ENCODE measurements at regions not wholly inside any gene's neighbourhood (a gene's known extent, or its start where the extent isn't known, plus 50 kb on each side); places are given as distances from the start of the nearest gene placed in this dataset.

DNA sequence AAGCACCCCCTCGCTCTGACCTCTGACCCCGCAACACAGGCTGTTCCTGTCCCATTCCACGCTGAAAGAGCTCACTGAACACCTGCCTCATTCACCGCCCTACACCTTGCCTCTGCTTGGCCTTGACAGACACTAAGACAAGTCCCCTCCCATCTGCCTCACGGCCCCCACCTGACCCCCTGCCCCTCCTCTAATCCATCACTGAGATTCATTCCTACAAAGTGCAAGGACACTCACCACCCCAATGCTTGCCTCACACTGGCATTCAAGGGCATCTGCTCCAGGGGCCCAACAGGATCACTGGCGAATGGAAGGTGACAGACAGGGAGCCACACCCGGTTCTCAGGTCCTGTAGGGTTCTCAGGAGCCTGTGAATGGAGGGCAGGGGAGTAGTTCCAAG, 68.1 kb upstream of the NANOS1 start:
- TF ChIP-seq, protein P1, sequence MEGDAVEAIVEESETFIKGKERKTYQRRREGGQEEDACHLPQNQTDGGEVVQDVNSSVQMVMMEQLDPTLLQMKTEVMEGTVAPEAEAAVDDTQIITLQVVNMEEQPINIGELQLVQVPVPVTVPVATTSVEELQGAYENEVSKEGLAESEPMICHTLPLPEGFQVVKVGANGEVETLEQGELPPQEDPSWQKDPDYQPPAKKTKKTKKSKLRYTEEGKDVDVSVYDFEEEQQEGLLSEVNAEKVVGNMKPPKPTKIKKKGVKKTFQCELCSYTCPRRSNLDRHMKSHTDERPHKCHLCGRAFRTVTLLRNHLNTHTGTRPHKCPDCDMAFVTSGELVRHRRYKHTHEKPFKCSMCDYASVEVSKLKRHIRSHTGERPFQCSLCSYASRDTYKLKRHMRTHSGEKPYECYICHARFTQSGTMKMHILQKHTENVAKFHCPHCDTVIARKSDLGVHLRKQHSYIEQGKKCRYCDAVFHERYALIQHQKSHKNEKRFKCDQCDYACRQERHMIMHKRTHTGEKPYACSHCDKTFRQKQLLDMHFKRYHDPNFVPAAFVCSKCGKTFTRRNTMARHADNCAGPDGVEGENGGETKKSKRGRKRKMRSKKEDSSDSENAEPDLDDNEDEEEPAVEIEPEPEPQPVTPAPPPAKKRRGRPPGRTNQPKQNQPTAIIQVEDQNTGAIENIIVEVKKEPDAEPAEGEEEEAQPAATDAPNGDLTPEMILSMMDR (IDR thresholded peaks at IDR 0.05; ENCODE audit: low read depth, low read length, missing input control), result no peak
- TF ChIP-seq, protein P2, sequence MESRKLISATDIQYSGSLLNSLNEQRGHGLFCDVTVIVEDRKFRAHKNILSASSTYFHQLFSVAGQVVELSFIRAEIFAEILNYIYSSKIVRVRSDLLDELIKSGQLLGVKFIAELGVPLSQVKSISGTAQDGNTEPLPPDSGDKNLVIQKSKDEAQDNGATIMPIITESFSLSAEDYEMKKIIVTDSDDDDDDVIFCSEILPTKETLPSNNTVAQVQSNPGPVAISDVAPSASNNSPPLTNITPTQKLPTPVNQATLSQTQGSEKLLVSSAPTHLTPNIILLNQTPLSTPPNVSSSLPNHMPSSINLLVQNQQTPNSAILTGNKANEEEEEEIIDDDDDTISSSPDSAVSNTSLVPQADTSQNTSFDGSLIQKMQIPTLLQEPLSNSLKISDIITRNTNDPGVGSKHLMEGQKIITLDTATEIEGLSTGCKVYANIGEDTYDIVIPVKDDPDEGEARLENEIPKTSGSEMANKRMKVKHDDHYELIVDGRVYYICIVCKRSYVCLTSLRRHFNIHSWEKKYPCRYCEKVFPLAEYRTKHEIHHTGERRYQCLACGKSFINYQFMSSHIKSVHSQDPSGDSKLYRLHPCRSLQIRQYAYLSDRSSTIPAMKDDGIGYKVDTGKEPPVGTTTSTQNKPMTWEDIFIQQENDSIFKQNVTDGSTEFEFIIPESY (IDR thresholded peaks at IDR 0.05), result no peak
- no peak for TF ChIP-seq SP1 (IDR thresholded peaks at IDR 0.05)
- no peak for TF ChIP-seq TAF1 (conservative IDR thresholded peaks at IDR 0.05)
- TF ChIP-seq HNF4A (conservative IDR thresholded peaks at IDR 0.05), result no peak
- no peak for TF ChIP-seq HNF4G (IDR thresholded peaks at IDR 0.05)
- TF ChIP-seq, protein P3, sequence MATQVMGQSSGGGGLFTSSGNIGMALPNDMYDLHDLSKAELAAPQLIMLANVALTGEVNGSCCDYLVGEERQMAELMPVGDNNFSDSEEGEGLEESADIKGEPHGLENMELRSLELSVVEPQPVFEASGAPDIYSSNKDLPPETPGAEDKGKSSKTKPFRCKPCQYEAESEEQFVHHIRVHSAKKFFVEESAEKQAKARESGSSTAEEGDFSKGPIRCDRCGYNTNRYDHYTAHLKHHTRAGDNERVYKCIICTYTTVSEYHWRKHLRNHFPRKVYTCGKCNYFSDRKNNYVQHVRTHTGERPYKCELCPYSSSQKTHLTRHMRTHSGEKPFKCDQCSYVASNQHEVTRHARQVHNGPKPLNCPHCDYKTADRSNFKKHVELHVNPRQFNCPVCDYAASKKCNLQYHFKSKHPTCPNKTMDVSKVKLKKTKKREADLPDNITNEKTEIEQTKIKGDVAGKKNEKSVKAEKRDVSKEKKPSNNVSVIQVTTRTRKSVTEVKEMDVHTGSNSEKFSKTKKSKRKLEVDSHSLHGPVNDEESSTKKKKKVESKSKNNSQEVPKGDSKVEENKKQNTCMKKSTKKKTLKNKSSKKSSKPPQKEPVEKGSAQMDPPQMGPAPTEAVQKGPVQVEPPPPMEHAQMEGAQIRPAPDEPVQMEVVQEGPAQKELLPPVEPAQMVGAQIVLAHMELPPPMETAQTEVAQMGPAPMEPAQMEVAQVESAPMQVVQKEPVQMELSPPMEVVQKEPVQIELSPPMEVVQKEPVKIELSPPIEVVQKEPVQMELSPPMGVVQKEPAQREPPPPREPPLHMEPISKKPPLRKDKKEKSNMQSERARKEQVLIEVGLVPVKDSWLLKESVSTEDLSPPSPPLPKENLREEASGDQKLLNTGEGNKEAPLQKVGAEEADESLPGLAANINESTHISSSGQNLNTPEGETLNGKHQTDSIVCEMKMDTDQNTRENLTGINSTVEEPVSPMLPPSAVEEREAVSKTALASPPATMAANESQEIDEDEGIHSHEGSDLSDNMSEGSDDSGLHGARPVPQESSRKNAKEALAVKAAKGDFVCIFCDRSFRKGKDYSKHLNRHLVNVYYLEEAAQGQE (IDR thresholded peaks at IDR 0.05), result no peak
- TF ChIP-seq RAD21 (IDR thresholded peaks at IDR 0.05), result no peak
- no peak for TF ChIP-seq YY1 (IDR thresholded peaks at IDR 0.05)
- TF ChIP-seq FOXA1 (IDR thresholded peaks at IDR 0.05), result no peak
- no peak for TF ChIP-seq EGR1 (IDR thresholded peaks at IDR 0.05; ENCODE audit: low read depth in 2 of 2)
- TF ChIP-seq, protein P4, sequence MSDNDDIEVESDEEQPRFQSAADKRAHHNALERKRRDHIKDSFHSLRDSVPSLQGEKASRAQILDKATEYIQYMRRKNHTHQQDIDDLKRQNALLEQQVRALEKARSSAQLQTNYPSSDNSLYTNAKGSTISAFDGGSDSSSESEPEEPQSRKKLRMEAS (IDR thresholded peaks at IDR 0.05), result no peak
- no peak for TF ChIP-seq GABPA (IDR thresholded peaks at IDR 0.05 in 1 of 2, conservative IDR thresholded peaks at IDR 0.05 in 1 of 2)
- no peak for TF ChIP-seq JUND (IDR thresholded peaks at IDR 0.05)
